ENCODE measurements at regions not wholly inside any gene's neighbourhood (a gene's known extent, or its start where the extent isn't known, plus 50 kb on each side); places are given as distances from the start of the nearest gene placed in this dataset.
"Not testable (repeated sequence)": the region's sequence is repeated elsewhere in the genome, so short reads cannot be mapped to it uniquely, and the experiment has no call there.

DNA sequence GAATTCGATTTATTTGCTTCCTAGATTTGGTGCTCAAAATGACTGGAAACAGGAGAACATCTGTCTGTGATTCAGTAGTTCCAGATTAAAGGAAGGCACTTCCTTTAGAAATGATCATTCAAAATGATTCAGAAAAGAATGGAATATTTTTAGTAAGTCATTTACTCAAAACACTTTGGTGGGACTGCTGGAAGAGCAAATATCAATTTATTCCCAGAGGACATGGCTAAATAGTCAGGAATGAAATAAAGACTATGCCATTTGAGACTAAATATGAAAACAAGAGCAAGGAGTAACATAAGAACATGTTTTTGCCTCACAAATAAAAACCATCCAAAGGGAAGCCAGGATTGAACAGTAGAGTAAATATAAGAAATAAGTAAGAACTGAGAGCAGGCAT, 138.6 kb upstream of the RASA1 start:
- Histone ChIP-seq H3K27ac (no peak overlapping the region), H3K4me1 (no peaks in the 10 kb centered on the region), H3K4me3 (no peak overlapping the region), H3K4me2 (no peak overlapping the region), H3K9me3 (no peaks in the 10 kb centered on the region)
- TF ChIP-seq CEBPB (IDR thresholded peaks at IDR 0.05): no peak
- DNase-seq (ENCODE audit: low read depth in 1 of 2, low spot score in 1 of 2) (no peak), ATAC-seq (no peak), FAIRE-seq (no peak)
- CTCF ChIA-PET: no interaction called here
- POLR2A ChIA-PET: no interaction called here
- WGBS (ENCODE audit: missing lambda C conversion rate): 11% methylated on average over 1 of the region's 1 CpG

DNA sequence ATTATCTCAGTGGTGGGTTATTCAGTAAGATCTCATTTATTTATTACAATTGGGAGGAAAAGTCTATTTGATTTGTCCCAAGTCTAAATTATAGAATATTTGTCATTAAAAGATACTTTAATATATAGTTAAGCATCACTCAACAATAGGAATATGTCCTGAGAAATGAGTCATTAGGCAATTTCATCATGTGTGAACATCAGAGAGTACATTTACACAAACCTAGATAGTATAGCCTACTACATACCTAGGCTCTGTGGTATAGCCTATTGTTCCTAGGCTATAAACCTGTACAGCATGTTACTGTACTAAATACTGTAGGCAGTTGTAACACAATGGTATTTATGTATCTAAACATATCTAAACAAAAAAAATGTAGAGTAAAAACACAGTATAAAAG, 135.0 kb upstream of the RASA1 start:
- Histone ChIP-seq H3K4me2 (no peak overlapping the region), H3K4me3 (no peak overlapping the region), H3K9me3 (no peaks in the 10 kb centered on the region), H3K27ac (no peak overlapping the region), H3K4me1 (no peaks in the 10 kb centered on the region)
- POLR2A ChIA-PET: no interaction called here
- ATAC-seq (no peak), DNase-seq (ENCODE audit: low read depth in 1 of 2, low spot score in 1 of 2) (no peak), FAIRE-seq (no peak)
- TF ChIP-seq ZSCAN20 (CRISPR knock-in tag; IDR thresholded peaks at IDR 0.05): no peak
- TF ChIP-seq USF2 (IDR thresholded peaks at IDR 0.05): no peak
- TF ChIP-seq, protein P1, sequence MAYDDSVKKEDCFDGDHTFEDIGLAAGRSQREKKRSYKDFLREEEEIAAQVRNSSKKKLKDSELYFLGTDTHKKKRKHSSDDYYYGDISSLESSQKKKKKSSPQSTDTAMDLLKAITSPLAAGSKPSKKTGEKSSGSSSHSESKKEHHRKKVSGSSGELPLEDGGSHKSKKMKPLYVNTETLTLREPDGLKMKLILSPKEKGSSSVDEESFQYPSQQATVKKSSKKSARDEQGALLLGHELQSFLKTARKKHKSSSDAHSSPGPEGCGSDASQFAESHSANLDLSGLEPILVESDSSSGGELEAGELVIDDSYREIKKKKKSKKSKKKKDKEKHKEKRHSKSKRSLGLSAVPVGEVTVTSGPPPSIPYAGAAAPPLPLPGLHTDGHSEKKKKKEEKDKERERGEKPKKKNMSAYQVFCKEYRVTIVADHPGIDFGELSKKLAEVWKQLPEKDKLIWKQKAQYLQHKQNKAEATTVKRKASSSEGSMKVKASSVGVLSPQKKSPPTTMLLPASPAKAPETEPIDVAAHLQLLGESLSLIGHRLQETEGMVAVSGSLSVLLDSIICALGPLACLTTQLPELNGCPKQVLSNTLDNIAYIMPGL (CRISPR knock-in tag; IDR thresholded peaks at IDR 0.05; ENCODE audit: borderline replicate concordance): no peak
- TF ChIP-seq HEYL (CRISPR knock-in tag; IDR thresholded peaks at IDR 0.05): no peak
- no peak for TF ChIP-seq HOXA7 (CRISPR knock-in tag; IDR thresholded peaks at IDR 0.05)
- TF ChIP-seq SMC3 (IDR thresholded peaks at IDR 0.05): no peak
- no peak for TF ChIP-seq CHD4 (IDR thresholded peaks at IDR 0.05; ENCODE audit: borderline replicate concordance)
- TF ChIP-seq FOXS1 (CRISPR knock-in tag; IDR thresholded peaks at IDR 0.05): no peak
- no peak for TF ChIP-seq EP300 (IDR thresholded peaks at IDR 0.05)
- TF ChIP-seq, protein P2, sequence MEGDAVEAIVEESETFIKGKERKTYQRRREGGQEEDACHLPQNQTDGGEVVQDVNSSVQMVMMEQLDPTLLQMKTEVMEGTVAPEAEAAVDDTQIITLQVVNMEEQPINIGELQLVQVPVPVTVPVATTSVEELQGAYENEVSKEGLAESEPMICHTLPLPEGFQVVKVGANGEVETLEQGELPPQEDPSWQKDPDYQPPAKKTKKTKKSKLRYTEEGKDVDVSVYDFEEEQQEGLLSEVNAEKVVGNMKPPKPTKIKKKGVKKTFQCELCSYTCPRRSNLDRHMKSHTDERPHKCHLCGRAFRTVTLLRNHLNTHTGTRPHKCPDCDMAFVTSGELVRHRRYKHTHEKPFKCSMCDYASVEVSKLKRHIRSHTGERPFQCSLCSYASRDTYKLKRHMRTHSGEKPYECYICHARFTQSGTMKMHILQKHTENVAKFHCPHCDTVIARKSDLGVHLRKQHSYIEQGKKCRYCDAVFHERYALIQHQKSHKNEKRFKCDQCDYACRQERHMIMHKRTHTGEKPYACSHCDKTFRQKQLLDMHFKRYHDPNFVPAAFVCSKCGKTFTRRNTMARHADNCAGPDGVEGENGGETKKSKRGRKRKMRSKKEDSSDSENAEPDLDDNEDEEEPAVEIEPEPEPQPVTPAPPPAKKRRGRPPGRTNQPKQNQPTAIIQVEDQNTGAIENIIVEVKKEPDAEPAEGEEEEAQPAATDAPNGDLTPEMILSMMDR (IDR thresholded peaks at IDR 0.05): no peak
- no peak for TF ChIP-seq RARB (CRISPR knock-in tag; IDR thresholded peaks at IDR 0.05)
- no peak for TF ChIP-seq MAX (IDR thresholded peaks at IDR 0.05)
- no peak for TF ChIP-seq JUN (IDR thresholded peaks at IDR 0.05)
- TF ChIP-seq ESRRA (IDR thresholded peaks at IDR 0.05; ENCODE audit: borderline replicate concordance, low read length): no peak
- TF ChIP-seq POLR2AphosphoS2 (conservative IDR thresholded peaks at IDR 0.05; ENCODE audit: low read length): no peak
- TF ChIP-seq FOSB (CRISPR knock-in tag; IDR thresholded peaks at IDR 0.05): no peak
- CTCF ChIA-PET: no interaction called here

GRCh38 chr5:87134513-87134912, 133.2 kb upstream of the RASA1 start:
- H3K9me3 ChIP-seq; FAIRE-seq; H3K4me3 ChIP-seq; H3K4me1 ChIP-seq; DNase-seq (ENCODE audit: low read depth in 1 of 2, low spot score in 1 of 2); H3K4me2 ChIP-seq; POLR2A ChIA-PET; ATAC-seq; H3K27ac ChIP-seq; CTCF ChIA-PET: not testable (repeated sequence)

GRCh38 chr5:87136096-87136495, 131.6 kb upstream of the RASA1 start:
- Histone ChIP-seq H3K4me2 (0 out of 3 replicates have a peak overlapping the region, but pooled peaks have one; percentile 4), H3K27ac (no peak overlapping the region), H3K4me1 (no peaks in the 10 kb centered on the region), H3K4me3 (no peak overlapping the region), H3K9me3 (no peaks in the 10 kb centered on the region)
- ChIA-PET CTCF (interaction anchor here (0.6 kb wide), 1 partner anchor 29 kb away, joined by 3 read pairs; no protein-coding TSS in a partner anchor), POLR2A (no interaction called here)
- no peak for FAIRE-seq
- ATAC-seq: peak in 1 of 2 experiments; percentile 26; a peak in 1 of 6 replicates
- no peak for DNase-seq (ENCODE audit: low read depth in 1 of 2, low spot score in 1 of 2)
- WGBS (ENCODE audit: missing lambda C conversion rate): 23% methylated on average over 1 of the region's 1 CpG
- TF ChIP-seq SMC3 (IDR thresholded peaks at IDR 0.05) (no peak), ESRRA (IDR thresholded peaks at IDR 0.05; ENCODE audit: borderline replicate concordance, low read length) (no peak), USF2 (IDR thresholded peaks at IDR 0.05) (no peak), REST (IDR thresholded peaks at IDR 0.05) (no peak)
- TF ChIP-seq, protein P2 (IDR thresholded peaks at IDR 0.05): no peak
